ENCODE measurements at regions not wholly inside any gene's neighbourhood (a gene's known extent, or its start where the extent isn't known, plus 50 kb on each side); places are given as distances from the start of the nearest gene placed in this dataset.

DNA sequence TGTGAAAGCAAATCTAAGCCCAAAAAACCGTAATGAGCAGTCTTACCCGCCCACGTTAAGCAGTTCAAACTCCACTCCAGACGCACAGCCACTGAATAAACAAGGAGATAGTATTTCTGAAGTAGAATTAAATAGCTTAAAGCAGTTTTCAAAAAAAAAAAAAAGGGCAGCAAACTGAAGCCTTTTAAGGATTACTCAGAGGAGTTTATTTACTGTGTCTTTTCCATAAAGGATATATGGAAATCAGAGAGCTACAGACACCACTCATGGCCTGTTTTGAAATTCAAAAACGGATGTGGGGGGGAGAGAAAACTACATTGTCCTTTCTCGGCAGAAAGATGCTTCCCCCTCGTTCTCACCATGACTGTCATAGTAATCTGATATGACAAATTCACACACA lies 83.7 kb upstream of the IRX1 start:
- no peak for DNase-seq
- intact Hi-C loops (cut with DNase I), result no loop called here
- no peaks in the 10 kb centered on the region for H3K27me3 ChIP-seq
- H3K9me3 ChIP-seq, result no peaks in the 10 kb centered on the region
- no peak overlapping the region for H3K27ac ChIP-seq
- no peak overlapping the region for H3K4me3 ChIP-seq
- H3K4me1 ChIP-seq, result no peaks in the 10 kb centered on the region
- 25 to 44% methylated on average over 7 of the region's 7 CpGs for WGBS, 2 donors
- H3K36me3 ChIP-seq, result no peaks in the 10 kb centered on the region
- TF ChIP-seq POLR2AphosphoS5 (IDR thresholded peaks at IDR 0.05) (no peak), EP300 (IDR thresholded peaks at IDR 0.05) (no peak), POLR2A (IDR thresholded peaks at IDR 0.05) (no peak)
- TF ChIP-seq, protein P1, sequence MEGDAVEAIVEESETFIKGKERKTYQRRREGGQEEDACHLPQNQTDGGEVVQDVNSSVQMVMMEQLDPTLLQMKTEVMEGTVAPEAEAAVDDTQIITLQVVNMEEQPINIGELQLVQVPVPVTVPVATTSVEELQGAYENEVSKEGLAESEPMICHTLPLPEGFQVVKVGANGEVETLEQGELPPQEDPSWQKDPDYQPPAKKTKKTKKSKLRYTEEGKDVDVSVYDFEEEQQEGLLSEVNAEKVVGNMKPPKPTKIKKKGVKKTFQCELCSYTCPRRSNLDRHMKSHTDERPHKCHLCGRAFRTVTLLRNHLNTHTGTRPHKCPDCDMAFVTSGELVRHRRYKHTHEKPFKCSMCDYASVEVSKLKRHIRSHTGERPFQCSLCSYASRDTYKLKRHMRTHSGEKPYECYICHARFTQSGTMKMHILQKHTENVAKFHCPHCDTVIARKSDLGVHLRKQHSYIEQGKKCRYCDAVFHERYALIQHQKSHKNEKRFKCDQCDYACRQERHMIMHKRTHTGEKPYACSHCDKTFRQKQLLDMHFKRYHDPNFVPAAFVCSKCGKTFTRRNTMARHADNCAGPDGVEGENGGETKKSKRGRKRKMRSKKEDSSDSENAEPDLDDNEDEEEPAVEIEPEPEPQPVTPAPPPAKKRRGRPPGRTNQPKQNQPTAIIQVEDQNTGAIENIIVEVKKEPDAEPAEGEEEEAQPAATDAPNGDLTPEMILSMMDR (IDR thresholded peaks at IDR 0.05), result no peak

DNA sequence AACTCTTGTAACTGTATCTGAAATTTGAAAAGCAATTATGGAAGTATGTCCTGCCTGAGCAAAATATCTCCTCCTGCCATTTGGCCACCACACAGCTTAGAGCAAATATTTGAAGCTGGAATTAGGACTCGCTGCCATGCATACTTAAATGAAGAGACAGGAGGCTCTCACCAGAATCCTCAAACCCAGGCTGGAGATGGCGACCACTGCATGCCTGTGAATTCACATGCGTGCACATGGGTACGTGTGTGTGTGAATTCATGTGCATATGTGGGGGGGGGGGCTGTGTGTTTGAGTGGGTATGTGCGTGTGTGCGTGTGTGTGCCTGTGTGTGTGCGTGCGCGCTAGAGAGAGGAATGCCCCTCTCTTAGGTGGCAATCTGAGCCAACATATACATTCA lies 84.1 kb upstream of the IRX1 start:
- Histone ChIP-seq H3K27ac (no peak overlapping the region), H3K4me1 (no peaks in the 10 kb centered on the region), H3K27me3 (no peaks in the 10 kb centered on the region), H3K4me3 (no peak overlapping the region), H3K9me3 (no peaks in the 10 kb centered on the region), H3K36me3 (no peaks in the 10 kb centered on the region)
- DNase-seq, result no peak
- 83 to 85% methylated on average over 9 of the region's 9 CpGs for WGBS, 2 donors
- TF ChIP-seq EP300 (IDR thresholded peaks at IDR 0.05), result no peak
- TF ChIP-seq POLR2AphosphoS5 (IDR thresholded peaks at IDR 0.05), result no peak
- TF ChIP-seq, protein P1 (IDR thresholded peaks at IDR 0.05), result no peak
- no peak for TF ChIP-seq POLR2A (IDR thresholded peaks at IDR 0.05)
- intact Hi-C loops (cut with DNase I), result no loop called here

DNA sequence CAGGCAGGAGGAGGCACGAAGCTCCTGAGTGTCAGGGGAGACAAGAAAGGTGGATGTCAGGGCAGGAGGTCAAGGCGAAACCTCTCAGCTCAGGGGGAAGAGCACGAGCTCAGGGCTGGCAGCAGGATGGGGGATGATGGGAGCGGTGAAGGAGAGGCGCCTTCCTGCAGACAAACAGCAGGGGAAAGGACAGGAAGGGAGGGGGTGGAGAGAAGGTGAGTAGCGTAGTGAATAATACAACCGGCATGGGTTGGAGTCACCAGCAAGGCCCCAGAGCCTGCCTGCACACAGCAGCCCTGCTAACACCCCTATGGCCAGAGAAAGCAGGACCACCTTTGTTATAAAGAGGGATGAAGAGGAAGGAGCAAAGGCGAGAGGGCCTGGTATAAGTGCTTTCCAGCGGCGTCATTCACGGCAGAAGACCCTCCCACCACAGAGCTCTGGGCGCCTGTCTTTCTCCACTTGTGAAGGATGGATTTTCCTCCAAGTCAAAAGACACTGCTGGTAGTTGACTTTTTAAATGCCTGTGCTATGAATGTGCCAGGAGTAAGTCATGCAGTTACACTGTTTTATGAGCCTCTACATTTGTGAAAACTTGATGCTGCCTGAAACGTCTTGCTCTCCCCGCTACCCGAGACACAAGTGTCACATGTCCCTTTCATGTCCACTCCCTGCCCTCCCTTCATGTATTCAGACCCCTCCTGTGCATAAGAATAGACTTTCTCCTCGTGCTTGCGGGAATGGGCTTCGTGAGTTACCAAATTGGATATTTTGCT lies 84.8 kb upstream of the IRX1 start:
- H3K4me1 ChIP-seq, result no peaks in the 10 kb centered on the region
- H3K9me3 ChIP-seq, result no peaks in the 10 kb centered on the region
- intact Hi-C loops (cut with DNase I), result no loop called here
- H3K27ac ChIP-seq, result no peak overlapping the region
- WGBS, 2 donors, result 82 to 84% methylated on average over 18 of the region's 18 CpGs
- no peaks in the 10 kb centered on the region for H3K27me3 ChIP-seq
- H3K36me3 ChIP-seq, result no peaks in the 10 kb centered on the region
- TF ChIP-seq EP300 (IDR thresholded peaks at IDR 0.05) (no peak), POLR2A (IDR thresholded peaks at IDR 0.05) (no peak), POLR2AphosphoS5 (IDR thresholded peaks at IDR 0.05) (no peak)
- TF ChIP-seq, protein P1 (IDR thresholded peaks at IDR 0.05), result no peak
- no peak for DNase-seq
- no peak overlapping the region for H3K4me3 ChIP-seq

DNA sequence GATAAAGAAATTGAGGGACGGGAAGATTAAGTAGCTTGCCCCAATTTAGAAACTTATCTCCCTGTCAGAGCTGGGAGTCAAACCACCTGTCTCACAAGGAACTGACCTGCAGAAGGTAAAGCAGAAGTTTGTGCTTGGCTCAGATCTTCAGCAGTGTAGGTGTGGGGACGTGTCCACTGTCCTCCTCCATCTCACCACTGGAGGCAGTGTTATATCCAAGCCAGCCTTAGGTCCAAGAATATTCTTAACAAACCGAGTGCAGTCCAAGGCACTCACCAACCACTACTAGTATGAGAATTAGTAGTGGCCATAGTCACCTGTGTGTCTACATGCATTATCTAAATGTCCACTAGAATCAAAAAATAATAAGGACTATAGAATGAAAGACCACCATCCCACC lies 86.3 kb upstream of the IRX1 start:
- Histone ChIP-seq H3K4me3 (no peak overlapping the region), H3K9me3 (no peaks in the 10 kb centered on the region), H3K36me3 (no peaks in the 10 kb centered on the region), H3K4me1 (no peaks in the 10 kb centered on the region), H3K27me3 (no peaks in the 10 kb centered on the region), H3K27ac (no peak overlapping the region)
- TF ChIP-seq, protein P1 (IDR thresholded peaks at IDR 0.05), result no peak
- TF ChIP-seq POLR2AphosphoS5 (IDR thresholded peaks at IDR 0.05), result no peak
- WGBS, 2 donors, result 79 to 92% methylated on average over 3 of the region's 3 CpGs
- intact Hi-C loops (cut with DNase I), result no loop called here
- no peak for DNase-seq

DNA sequence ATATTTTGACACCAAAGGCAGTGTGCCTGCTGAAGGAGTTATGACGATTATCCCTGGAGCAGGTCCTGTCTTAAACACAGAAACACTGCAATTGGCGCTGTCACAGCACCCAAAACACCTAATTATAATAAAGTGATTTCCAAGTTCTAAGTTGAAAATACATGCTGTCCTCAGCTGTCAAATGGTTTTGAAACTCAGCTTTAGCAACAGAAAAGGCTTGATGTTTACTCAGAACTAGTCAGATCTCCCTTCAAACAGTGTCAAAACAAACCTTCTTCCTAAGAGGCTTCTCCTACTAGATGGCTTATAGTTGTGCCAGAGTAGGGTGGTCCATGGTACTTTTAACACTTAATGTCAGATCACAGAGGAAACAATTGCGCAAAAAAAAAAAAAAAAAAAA lies 87.2 kb upstream of the IRX1 start:
- Histone ChIP-seq H3K4me1 (no peaks in the 10 kb centered on the region), H3K4me3 (no peak overlapping the region), H3K27me3 (no peaks in the 10 kb centered on the region), H3K36me3 (no peaks in the 10 kb centered on the region), H3K27ac (no peak overlapping the region), H3K9me3 (no peaks in the 10 kb centered on the region)
- 94 to 95% methylated on average over 3 of the region's 3 CpGs for WGBS, 2 donors
- DNase-seq, result no peak
- intact Hi-C loops (cut with DNase I), result no loop called here
- TF ChIP-seq, protein P1 (IDR thresholded peaks at IDR 0.05), result no peak
- TF ChIP-seq EP300 (IDR thresholded peaks at IDR 0.05) (no peak), POLR2A (IDR thresholded peaks at IDR 0.05) (no peak), POLR2AphosphoS5 (IDR thresholded peaks at IDR 0.05) (no peak)

All from sigmoid colon (tissue), 6 donors.